RKO (cell line): ENCODE measurements at regions not wholly inside any gene's neighbourhood (a gene's known extent, or its start where the extent isn't known, plus 50 kb on each side); places are given as distances from the start of the nearest gene placed in this dataset.

ENCODE experiments used
- DNase-seq: peaks from one replicate; pipeline ENCODE4 v3.0.0-alpha.2; 2016; ENCODE audit warnings: low spot score

GRCh38 chr1:69438056-69438795 lies 129.5 kb upstream of the LRRC7 start:
- DNase-seq, result no peak

- no peak for DNase-seq
Observed at GRCh38 chr1:69441496-69441895, 126.2 kb upstream of the LRRC7 start.

- DNase-seq, result no peak
Observed at GRCh38 chr1:69451196-69451595, 116.5 kb upstream of the LRRC7 start.

GRCh38 chr1:69455718-69456117 lies 112.0 kb upstream of the LRRC7 start:
- DNase-seq, result no peak

- DNase-seq, result no peak
Observed at GRCh38 chr1:69459244-69459643, 108.5 kb upstream of the LRRC7 start.

DNA sequence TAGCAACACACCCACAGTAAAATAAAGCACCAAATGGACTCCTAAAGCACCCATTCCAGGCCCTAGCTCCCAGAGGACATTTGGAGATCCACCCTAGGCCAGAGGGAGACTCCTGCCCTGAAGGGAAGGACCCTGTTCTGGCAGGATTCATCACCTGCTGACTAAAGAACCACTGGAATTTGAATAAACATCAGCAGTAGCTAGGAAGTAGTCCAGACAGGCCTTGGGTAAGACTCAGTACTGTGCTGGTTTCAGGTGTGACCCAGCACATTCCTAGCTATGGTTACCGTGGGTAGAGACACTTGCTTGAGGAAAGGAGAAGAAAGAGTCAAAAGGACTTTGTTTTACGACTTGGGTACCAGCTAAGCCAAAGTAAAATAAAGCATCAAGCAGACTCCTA lies 92.7 kb upstream of the LRRC7 start:
- DNase-seq, result no peak

GRCh38 chr1:69479734-69480133 lies 88.0 kb upstream of the LRRC7 start:
- no peak for DNase-seq

DNA sequence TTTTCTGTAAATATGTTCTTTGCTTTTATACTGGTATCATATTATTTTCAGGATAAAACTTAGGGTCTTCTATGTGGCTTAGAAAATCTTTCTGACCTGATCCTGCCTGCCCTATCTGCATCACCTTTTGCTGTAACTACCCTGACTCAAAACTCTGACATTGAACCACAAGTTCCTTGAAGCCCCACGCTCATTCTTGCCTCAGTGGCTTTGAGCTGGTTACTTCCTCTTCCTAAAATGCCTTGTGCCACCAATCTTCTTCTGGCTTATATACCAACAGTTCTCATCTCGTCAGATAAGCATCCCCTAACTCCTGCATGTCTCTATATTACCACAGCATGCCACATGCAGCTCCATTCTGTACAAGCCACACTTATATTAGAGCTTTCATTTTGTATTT lies 84.5 kb upstream of the LRRC7 start:
- no peak for DNase-seq

GRCh38 chr1:69485616-69486015 lies 82.1 kb upstream of the LRRC7 start:
- no peak for DNase-seq

DNA sequence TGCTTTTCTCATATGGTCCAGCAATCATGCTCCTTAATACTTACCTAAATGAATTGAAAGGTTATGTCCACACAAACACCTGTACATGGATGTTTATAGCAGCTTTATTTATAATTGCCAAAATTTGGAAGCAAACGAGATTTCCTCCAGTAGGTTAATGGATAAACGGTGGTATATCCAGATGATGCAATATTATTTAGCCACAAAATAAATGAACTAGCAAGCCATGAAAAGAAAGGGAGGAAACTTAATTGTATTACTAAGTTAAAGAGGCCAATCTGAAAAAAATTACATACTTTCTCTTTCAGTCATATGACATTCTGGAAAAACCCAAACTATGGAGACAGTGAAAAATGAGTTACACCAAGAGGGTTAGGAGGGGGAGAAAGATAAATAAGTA lies 76.3 kb upstream of the LRRC7 start:
- no peak for DNase-seq

DNA sequence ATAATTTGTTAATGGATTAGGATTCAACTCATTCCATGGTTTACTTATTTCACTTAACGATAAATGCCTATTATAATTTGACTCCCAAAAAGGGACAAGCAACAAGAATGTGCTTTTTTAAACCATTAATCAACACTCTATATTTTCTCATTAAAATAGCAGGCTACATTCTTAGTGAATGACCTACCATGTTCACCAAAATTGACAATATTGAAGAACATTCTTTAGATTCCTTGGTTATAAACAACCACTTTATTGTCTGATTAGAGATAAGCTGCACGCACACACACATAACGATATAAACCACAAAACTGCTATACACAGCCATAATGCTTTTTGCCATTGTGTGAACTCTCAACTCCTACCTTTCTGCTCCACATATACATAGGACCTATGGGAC lies 75.4 kb upstream of the LRRC7 start:
- DNase-seq, result no peak

- no peak for DNase-seq
Observed at GRCh38 chr1:69494221-69494620, 73.5 kb upstream of the LRRC7 start.

DNA sequence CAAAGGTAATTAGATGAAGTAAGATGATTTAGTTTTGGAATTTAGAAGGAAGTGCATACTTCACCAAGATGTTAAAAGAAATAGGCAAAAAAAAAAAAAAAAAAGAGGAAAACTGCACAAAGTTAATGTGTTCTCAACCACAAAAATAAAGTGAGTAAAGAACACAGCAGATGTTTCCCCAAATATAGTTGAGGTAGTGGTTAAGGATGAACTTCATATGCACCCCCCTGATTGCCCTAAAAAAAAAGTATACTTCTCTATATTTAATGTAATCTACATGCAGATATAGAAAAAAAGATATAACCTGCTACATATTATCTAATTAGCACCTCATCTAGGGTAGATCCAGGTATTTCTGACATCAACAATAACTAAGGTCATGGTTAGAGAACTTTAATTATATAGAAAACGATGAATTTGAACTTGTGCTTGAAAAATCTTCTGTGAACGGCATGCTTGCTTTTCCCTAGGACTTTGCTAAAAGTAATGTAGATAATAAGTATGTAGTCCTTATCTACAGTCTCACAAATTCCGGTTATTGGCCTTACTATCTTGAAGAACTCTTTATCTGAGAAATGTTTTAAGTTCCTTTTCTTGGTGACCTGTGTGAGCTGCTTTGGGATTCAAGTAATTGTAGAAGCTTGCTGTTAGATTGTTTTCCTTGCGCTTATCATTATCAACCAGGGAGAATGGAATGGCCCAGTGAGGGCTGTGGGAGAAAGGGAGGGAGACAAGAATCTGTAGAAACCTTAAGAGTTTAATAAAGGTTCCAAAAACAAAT lies 70.1 kb upstream of the LRRC7 start:
- no peak for DNase-seq

GRCh38 chr1:69498711-69499110 lies 69.0 kb upstream of the LRRC7 start:
- no peak for DNase-seq

DNA sequence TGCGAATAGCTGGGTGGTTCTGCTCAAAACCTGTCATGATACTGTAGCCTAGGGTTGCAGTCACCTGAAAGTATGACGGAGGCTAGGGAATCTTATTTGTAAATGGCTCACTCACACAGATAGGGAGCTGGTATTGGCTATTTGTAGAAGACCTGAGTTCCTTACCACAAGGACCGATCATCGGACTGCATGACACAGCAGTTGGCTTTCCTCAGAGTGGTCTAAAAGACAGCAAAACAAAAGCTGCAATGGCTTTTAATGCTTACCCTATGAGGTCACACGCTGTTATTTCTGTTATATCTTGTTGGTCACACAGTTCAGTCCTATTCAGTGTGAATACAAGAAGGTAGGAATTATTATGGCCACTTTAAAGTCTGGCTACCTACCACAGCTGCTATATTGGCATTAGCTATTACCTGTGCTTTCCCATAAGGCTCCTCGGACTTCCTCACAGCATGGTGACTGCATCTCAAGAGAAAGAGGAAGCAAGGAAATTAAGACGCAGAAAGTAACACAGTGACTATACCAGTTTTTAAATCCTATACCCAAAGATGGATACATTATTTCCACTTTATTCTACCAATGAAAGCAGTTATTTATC lies 68.4 kb upstream of the LRRC7 start:
- no peak for DNase-seq

DNA sequence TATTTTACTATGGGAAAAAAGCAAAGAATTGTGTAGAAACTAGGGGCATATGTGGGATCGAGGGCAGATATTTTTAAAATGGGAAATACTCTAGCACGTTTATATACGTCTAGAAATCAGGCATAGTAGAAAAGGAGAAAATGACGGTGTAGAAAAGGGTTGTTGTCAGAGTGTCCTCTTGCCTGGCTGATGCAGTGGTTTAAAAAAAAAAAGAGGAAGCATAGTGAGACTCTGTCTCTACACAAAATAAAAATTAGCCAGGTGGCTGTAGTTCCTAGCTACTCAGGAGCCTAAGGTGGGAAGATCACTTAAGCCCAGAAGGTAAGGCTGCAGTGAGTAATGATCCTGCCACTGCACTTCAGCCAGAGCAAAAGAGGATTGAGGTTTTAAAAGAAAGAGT lies 64.7 kb upstream of the LRRC7 start:
- DNase-seq, result no peak

GRCh38 chr1:69504730-69505252 lies 62.9 kb upstream of the LRRC7 start:
- DNase-seq, result no peak

DNA sequence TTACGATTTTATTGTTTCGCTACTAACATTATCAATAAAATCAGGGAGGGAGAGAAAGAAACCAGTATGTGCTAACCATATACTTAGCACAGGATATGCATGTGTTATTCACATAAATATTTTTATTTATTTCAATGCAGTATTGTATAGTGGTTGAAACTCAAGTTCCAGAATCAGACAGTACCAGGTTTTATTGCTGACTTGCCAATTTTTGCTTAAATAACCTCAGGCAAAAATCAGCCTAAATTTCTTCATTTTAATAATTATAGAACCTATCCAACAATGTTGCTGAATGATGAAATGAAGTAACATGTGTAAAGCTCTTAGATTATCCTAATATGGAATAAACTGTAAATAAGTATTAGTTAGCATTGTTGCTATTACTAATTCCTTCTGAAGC lies 61.4 kb upstream of the LRRC7 start:
- DNase-seq, result no peak

DNA sequence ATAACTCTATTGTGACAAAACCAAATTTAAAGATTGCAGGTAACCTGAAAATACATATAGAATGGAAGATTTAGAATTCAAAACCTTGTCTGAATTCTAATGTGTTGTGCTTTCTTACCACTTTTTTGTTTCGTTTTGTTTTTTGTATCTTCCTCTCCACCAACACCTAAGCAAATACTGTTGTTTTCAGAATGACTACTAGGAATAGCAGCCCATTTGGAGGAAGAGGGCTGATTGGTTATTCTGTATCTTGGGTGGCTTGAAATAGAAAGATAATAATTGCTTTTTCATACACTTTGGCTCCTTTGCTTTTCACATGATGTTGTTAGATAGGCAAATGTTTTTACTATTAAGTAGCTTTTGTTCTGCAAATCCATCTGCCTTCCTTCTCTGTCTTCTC lies 61.0 kb upstream of the LRRC7 start:
- no peak for DNase-seq

DNA sequence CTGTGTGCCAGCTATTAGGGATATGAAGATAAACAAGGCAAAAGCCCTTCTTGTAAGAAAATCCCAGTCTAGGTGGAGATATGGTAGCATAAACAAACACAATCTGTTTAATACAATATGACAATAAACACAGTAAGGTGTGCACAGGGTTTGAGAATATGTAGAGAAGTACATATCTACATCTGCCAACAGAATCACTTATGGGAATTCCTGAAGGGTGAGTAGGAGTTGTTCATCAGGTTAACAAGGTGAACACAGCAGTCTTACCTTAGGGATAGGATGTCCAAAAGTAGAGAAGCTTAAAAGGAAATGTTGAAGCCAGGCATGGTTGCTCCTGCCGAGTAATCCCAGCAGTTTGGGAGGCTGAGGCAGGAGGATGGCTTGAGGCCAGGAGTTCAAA lies 57.7 kb upstream of the LRRC7 start:
- DNase-seq, result no peak

DNA sequence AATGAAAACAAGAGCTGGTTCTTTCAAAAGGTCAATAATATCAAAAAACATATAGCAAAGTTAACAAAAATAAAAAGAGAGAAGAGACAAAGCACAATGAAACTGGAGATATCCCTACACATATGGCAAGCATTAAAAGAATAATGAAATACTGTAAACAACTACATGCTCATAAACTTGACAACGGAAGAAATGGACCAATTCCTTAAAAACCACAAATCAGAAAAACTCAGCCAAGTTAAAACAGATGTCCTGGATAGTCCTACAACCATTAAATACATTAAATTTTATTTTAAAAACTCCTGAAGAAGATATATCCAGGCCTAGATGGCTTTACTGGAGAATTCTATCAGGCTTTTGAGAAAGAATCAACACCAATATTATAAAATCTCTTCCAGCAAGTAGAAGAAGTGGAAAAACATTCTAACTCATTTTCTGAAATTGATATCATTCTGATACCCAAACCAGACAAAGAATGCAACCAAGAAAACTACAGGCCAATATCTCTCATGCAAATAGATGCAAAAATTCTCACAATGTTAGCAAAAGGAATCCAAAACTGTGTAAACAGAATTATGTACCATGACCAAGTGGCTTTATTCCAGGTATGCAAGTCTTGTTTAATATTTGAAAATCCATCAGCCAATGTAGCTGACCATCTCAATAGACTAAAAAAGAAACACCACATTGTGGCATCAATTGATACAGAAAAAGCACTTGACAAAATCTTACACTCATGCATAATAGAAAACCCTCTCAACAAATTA lies 56.1 kb upstream of the LRRC7 start:
- DNase-seq, result no peak

GRCh38 chr1:69513601-69514000 lies 54.1 kb upstream of the LRRC7 start:
- DNase-seq, result no peak
